GM23338 (cell line): ENCODE measurements at regions not wholly inside any gene's neighbourhood (a gene's known extent, or its start where the extent isn't known, plus 50 kb on each side); places are given as distances from the start of the nearest gene placed in this dataset.

Source experiments
- ATAC-seq: fragments of 200-7000 bp; cut with Tn5 transposase; 3 replicates; pipeline ENCODE4 v1.9.1; 2020
- DNase-seq: peaks from one replicate; pipeline ENCODE4 v3.0.0-alpha.2; 2015; ENCODE audit warnings: low spot score
- H2AFZ ChIP-seq: fragments of 200-600 bp; sonication (generic); 2 replicates; pipeline ENCODE4 v1.8.0; 2016; ENCODE audit warnings: antibody characterized with exemption, mild to moderate bottlenecking, moderate library complexity
- H3F3A ChIP-seq: fragments of 200-600 bp; sonication (generic); replicated peaks from 2 replicates; pipeline ENCODE4 v1.8.0; 2017; ENCODE audit warnings: antibody characterized with exemption, mixed run types, low read depth
- H3K27ac ChIP-seq: fragments of 200-600 bp; sonication (generic); 2 replicates; pipeline ENCODE4 v1.6.1; 2016; ENCODE audit warnings: low read depth
- H3K27me3 ChIP-seq: fragments of 200-600 bp; sonication (generic); 2 replicates; pipeline ENCODE4 v1.8.0; 2016; ENCODE audit warnings: mild to moderate bottlenecking, mixed run types, moderate library complexity; ENCODE audit not compliant: insufficient read depth
- H3K36me3 ChIP-seq: fragments of 200-600 bp; sonication (generic); 2 replicates; pipeline ENCODE4 v1.8.0; 2016; ENCODE audit warnings: mild to moderate bottlenecking; ENCODE audit not compliant: insufficient read depth
- H3K4me1 ChIP-seq: fragments of 200-600 bp; sonication (generic); 2 replicates; pipeline ENCODE4 v1.8.0; 2016; ENCODE audit warnings: mild to moderate bottlenecking, moderate library complexity; ENCODE audit not compliant: insufficient read depth
- H3K4me2 ChIP-seq: fragments of 200-600 bp; sonication (generic); 2 replicates; pipeline ENCODE4 v1.7.1; 2017; ENCODE audit warnings: mixed run types
- H3K4me3 ChIP-seq: fragments of 200-600 bp; sonication (generic); 2 replicates; pipeline ENCODE4 v1.6.1; 2016; ENCODE audit warnings: mixed run types
- H3K79me2 ChIP-seq: fragments of 200-600 bp; sonication (generic); replicated peaks from 2 replicates; pipeline ENCODE4 v1.8.0; 2017; ENCODE audit warnings: mild to moderate bottlenecking; ENCODE audit not compliant: insufficient read depth
- H3K9me2 ChIP-seq: fragments of 200-600 bp; sonication (generic); 2 replicates; pipeline ENCODE4 v1.8.0; 2017; ENCODE audit not compliant: insufficient read depth
- H4K20me1 ChIP-seq: fragments of 200-600 bp; sonication (generic); replicated peaks from 2 replicates; pipeline ENCODE4 v1.8.0; 2017; ENCODE audit warnings: mild to moderate bottlenecking; ENCODE audit not compliant: insufficient read depth
- H3K27ac Mint-ChIP-seq: 2 replicates; pipeline ENCODE4 v1.8.0; 2020; ENCODE audit warnings: inconsistent platforms, mild to moderate bottlenecking, moderate library complexity, mixed read lengths
- H3K27me3 Mint-ChIP-seq: 3 replicates; pipeline ENCODE4 v1.8.0; 2022; ENCODE audit warnings: low read depth, mild to moderate bottlenecking, moderate library complexity, mixed read lengths, inconsistent platforms; ENCODE audit not compliant: insufficient read depth, poor library complexity
- H3K36me3 Mint-ChIP-seq: 3 replicates; pipeline ENCODE4 v1.8.0; 2021; ENCODE audit warnings: low read depth, mild to moderate bottlenecking, inconsistent platforms, moderate library complexity, mixed read lengths
- H3K4me1 Mint-ChIP-seq: 3 replicates; pipeline ENCODE4 v1.8.0; 2020; ENCODE audit warnings: mild to moderate bottlenecking, inconsistent platforms, mixed read lengths
- H3K4me3 Mint-ChIP-seq: 3 replicates; pipeline ENCODE4 v1.8.0; 2021; ENCODE audit warnings: moderate library complexity, mild to moderate bottlenecking, inconsistent platforms, mixed read lengths
- H3K9me3 Mint-ChIP-seq: 3 replicates; pipeline ENCODE4 v1.8.0; 2020; ENCODE audit warnings: moderate library complexity, mild to moderate bottlenecking, inconsistent platforms, mixed read lengths
- CREB1 ChIP-seq: fragments of 250-450 bp; sonication (Bioruptor Pico); IDR thresholded peaks from 2 replicates; pipeline ENCODE4 v1.5.0; 2020; ENCODE audit warnings: low read depth, mild to moderate bottlenecking, moderate library complexity
- EZH2 ChIP-seq: fragments of 200-600 bp; sonication (generic); IDR thresholded peaks from one replicate; pipeline ENCODE4 v1.8.0; 2017; ENCODE audit warnings: antibody characterized with exemption, mild to moderate bottlenecking, low read depth; ENCODE audit not compliant: unreplicated experiment
- EZH2phosphoT487 ChIP-seq: fragments of 200-600 bp; sonication (generic); IDR thresholded peaks from one replicate; pipeline ENCODE4 v1.8.1; 2018; ENCODE audit warnings: antibody characterized with exemption; ENCODE audit not compliant: unreplicated experiment
- STAT1 ChIP-seq: IDR thresholded peaks from one replicate; pipeline ENCODE4 v1.6.1; 2016; ENCODE audit warnings: antibody characterized with exemption; ENCODE audit not compliant: unreplicated experiment
- ZNF331 ChIP-seq: fragments of 250-450 bp; sonication (Bioruptor Pico); IDR thresholded peaks from 2 replicates; pipeline ENCODE4 v1.5.0; 2020; ENCODE audit warnings: low read depth, mild to moderate bottlenecking, moderate library complexity
- TF ChIP-seq, protein P1 (sequence below), 2 experiments: fragments of 200-600 bp in 1 of 2; sonication (generic) in 1 of 2; conservative IDR thresholded peaks; 2 replicates each; pipeline versions ENCODE4 v1.5.1 to v1.6.1; 2016 to 2017; ENCODE audit warnings: antibody characterized with exemption in 2 of 2, low read depth in 2 of 2, mild to moderate bottlenecking in 2 of 2, moderate library complexity in 1 of 2
- TF ChIP-seq, protein P2 (sequence below): IDR thresholded peaks from one replicate; pipeline ENCODE4 v1.6.1; 2018; ENCODE audit warnings: antibody characterized with exemption; ENCODE audit not compliant: unreplicated experiment
- TF ChIP-seq, protein P3 (sequence below): IDR thresholded peaks from 2 replicates; pipeline ENCODE4 v1.6.1; 2016; ENCODE audit warnings: antibody characterized with exemption

GRCh38 chr7:17136126-17136525, 162.3 kb upstream of the AHR start (continued):
- TF ChIP-seq, protein P1, sequence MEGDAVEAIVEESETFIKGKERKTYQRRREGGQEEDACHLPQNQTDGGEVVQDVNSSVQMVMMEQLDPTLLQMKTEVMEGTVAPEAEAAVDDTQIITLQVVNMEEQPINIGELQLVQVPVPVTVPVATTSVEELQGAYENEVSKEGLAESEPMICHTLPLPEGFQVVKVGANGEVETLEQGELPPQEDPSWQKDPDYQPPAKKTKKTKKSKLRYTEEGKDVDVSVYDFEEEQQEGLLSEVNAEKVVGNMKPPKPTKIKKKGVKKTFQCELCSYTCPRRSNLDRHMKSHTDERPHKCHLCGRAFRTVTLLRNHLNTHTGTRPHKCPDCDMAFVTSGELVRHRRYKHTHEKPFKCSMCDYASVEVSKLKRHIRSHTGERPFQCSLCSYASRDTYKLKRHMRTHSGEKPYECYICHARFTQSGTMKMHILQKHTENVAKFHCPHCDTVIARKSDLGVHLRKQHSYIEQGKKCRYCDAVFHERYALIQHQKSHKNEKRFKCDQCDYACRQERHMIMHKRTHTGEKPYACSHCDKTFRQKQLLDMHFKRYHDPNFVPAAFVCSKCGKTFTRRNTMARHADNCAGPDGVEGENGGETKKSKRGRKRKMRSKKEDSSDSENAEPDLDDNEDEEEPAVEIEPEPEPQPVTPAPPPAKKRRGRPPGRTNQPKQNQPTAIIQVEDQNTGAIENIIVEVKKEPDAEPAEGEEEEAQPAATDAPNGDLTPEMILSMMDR (conservative IDR thresholded peaks at IDR 0.05; ENCODE audit: low read depth in 2 of 2) = no peak
- no peak for TF ChIP-seq ZNF331 (CRISPR knock-in tag)
- TF ChIP-seq EZH2 = no peak
- no peak for TF ChIP-seq CREB1 (CRISPR knock-in tag)
- TF ChIP-seq, protein P2, sequence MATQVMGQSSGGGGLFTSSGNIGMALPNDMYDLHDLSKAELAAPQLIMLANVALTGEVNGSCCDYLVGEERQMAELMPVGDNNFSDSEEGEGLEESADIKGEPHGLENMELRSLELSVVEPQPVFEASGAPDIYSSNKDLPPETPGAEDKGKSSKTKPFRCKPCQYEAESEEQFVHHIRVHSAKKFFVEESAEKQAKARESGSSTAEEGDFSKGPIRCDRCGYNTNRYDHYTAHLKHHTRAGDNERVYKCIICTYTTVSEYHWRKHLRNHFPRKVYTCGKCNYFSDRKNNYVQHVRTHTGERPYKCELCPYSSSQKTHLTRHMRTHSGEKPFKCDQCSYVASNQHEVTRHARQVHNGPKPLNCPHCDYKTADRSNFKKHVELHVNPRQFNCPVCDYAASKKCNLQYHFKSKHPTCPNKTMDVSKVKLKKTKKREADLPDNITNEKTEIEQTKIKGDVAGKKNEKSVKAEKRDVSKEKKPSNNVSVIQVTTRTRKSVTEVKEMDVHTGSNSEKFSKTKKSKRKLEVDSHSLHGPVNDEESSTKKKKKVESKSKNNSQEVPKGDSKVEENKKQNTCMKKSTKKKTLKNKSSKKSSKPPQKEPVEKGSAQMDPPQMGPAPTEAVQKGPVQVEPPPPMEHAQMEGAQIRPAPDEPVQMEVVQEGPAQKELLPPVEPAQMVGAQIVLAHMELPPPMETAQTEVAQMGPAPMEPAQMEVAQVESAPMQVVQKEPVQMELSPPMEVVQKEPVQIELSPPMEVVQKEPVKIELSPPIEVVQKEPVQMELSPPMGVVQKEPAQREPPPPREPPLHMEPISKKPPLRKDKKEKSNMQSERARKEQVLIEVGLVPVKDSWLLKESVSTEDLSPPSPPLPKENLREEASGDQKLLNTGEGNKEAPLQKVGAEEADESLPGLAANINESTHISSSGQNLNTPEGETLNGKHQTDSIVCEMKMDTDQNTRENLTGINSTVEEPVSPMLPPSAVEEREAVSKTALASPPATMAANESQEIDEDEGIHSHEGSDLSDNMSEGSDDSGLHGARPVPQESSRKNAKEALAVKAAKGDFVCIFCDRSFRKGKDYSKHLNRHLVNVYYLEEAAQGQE = no peak
- TF ChIP-seq STAT1 = no peak
- TF ChIP-seq EZH2phosphoT487 = no peak
- TF ChIP-seq, protein P3, sequence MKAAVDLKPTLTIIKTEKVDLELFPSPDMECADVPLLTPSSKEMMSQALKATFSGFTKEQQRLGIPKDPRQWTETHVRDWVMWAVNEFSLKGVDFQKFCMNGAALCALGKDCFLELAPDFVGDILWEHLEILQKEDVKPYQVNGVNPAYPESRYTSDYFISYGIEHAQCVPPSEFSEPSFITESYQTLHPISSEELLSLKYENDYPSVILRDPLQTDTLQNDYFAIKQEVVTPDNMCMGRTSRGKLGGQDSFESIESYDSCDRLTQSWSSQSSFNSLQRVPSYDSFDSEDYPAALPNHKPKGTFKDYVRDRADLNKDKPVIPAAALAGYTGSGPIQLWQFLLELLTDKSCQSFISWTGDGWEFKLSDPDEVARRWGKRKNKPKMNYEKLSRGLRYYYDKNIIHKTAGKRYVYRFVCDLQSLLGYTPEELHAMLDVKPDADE = no peak

DNA sequence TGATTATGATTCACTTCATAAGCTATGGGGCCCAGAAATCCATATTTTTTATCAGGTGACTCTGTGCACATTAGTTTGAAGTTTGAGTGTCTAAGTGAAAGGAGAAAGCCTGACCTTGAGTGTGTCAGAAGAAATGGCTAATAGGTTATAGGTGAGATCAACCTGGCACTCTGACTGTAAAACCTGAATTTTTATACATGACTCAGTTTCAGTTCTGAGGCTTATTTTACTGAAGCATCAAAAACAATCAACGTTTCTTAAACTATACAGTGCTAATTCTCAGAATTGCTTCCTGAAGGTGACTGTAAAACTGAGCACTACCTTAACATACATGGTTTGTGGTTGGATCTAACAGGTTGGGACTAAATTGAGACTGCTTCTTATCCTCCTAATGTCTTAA, 159.4 kb upstream of the AHR start:
- Mint-ChIP-seq H3K27me3 (no peaks in the 10 kb centered on the region), H3K4me3 (no peak overlapping the region), H3K4me1 (no peaks in the 10 kb centered on the region), H3K9me3 (no peaks in the 10 kb centered on the region), H3K36me3 (no peaks in the 10 kb centered on the region), H3K27ac (no peak overlapping the region)
- Histone ChIP-seq H3K4me1 (no peaks in the 10 kb centered on the region), H3K4me2 (no peak overlapping the region), H3K4me3 (no peak overlapping the region), H3K79me2 (no peaks in the 10 kb centered on the region), H2AFZ (no peak overlapping the region), H3K36me3 (no peaks in the 10 kb centered on the region), H4K20me1 (no peaks in the 10 kb centered on the region), H3K27me3 (no peaks in the 10 kb centered on the region), H3K27ac (no peak overlapping the region), H3F3A (no peaks in the 10 kb centered on the region), H3K9me2 (no peaks in the 10 kb centered on the region)
- ATAC-seq (no peak), DNase-seq (no peak)
- TF ChIP-seq, protein P3 = no peak
- TF ChIP-seq EZH2 = no peak
- TF ChIP-seq, protein P1 (conservative IDR thresholded peaks at IDR 0.05; ENCODE audit: low read depth in 2 of 2) = no peak
